ENCODE measurements at regions not wholly inside any gene's neighbourhood (a gene's known extent, or its start where the extent isn't known, plus 50 kb on each side); places are given as distances from the start of the nearest gene placed in this dataset.

DNA sequence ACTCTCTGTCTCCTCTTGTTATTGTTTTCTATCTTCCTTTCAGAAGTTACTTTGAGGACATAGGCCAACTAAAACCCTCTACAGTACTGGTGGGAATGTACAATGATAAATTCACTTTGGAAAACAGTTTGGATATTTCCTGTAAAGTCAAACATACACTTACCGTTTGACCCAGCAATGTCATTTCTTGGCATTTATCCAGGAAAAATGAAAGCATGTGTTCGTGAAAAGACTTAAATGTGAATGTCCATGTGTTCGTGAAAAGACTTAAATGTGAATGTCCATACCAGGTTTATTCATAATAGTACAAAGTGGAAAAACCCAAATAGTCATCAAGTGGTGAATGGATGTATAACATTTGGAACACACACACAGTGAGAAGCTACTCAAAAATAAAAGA, 361.5 kb upstream of the DPH6 start:
- H3K4me3 ChIP-seq (ENCODE audit: low read depth, low read length), result no peak overlapping the region
- no peaks in the 10 kb centered on the region for H3K9me3 ChIP-seq (ENCODE audit: severe bottlenecking)
- no peak overlapping the region for H3K27ac ChIP-seq
- no peak for TF ChIP-seq CTCF (IDR thresholded peaks at IDR 0.05; ENCODE audit: low read depth, low read length)
- no peaks in the 10 kb centered on the region for H3K36me3 ChIP-seq
- H3K27me3 ChIP-seq (ENCODE audit: insufficient read depth, low read depth, severe bottlenecking), result no peaks in the 10 kb centered on the region
- DNase-seq, result no peak

- no peak for DNase-seq
- no peak for TF ChIP-seq CTCF (IDR thresholded peaks at IDR 0.05; ENCODE audit: low read depth, low read length)
- Histone ChIP-seq H3K4me3 (ENCODE audit: low read depth, low read length) (no peak overlapping the region), H3K36me3 (no peaks in the 10 kb centered on the region), H3K27ac (no peak overlapping the region), H3K27me3 (ENCODE audit: insufficient read depth, low read depth, severe bottlenecking) (no peaks in the 10 kb centered on the region), H3K9me3 (ENCODE audit: severe bottlenecking) (no peaks in the 10 kb centered on the region)
These were observed 363.4 kb upstream of the DPH6 start for GRCh38 chr15:35909414-35909813.

GRCh38 chr15:35910227-35910626, 364.3 kb upstream of the DPH6 start:
- TF ChIP-seq CTCF (IDR thresholded peaks at IDR 0.05; ENCODE audit: low read depth, low read length), result no peak
- DNase-seq, result no peak
- Histone ChIP-seq H3K36me3 (no peaks in the 10 kb centered on the region), H3K9me3 (ENCODE audit: severe bottlenecking) (peaks cover 3% of the 10 kb centered on the region), H3K27ac (no peak overlapping the region), H3K27me3 (ENCODE audit: insufficient read depth, low read depth, severe bottlenecking) (no peaks in the 10 kb centered on the region), H3K4me3 (ENCODE audit: low read depth, low read length) (no peak overlapping the region)

DNA sequence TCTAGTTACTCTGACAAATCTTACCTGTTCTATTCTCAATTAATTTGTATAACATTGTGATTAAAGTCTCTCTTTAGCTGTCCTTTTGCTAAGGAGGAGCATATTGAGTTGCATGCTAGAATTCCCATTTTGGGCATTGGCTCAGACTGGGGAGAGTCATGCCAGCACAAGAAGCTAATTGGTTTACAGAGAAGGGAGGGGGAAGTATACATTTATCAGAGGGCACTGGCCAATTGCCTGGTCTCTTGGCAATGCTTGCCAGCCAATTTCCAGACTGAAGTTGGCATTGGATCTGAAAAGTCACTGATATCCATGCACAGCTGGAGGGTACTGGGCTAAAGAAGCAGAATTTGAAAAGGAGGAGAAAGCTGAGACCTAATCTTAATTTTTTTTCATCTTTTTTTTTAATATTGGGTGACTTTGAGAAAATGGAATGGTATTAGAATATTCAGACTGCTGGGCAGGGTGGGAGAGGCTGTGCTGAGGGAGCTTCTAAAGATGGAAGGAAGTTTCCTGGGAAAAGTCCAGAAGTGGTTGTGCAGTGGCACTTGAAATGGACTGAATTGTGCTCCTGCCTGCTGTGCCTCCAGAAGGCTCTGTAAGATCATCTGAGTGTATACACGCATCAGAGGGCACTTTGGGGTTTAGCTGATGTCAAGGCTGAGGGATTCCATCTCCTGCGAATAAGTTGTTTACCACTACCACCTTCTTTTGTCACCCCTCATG, 365.2 kb upstream of the DPH6 start:
- no peaks in the 10 kb centered on the region for H3K27me3 ChIP-seq (ENCODE audit: insufficient read depth, low read depth, severe bottlenecking)
- no peak overlapping the region for H3K4me3 ChIP-seq (ENCODE audit: low read depth, low read length)
- H3K27ac ChIP-seq, result no peak overlapping the region
- peaks cover 3% of the 10 kb centered on the region for H3K9me3 ChIP-seq (ENCODE audit: severe bottlenecking)
- no peak for DNase-seq
- TF ChIP-seq CTCF (IDR thresholded peaks at IDR 0.05; ENCODE audit: low read depth, low read length), result no peak
- no peaks in the 10 kb centered on the region for H3K36me3 ChIP-seq

DNA sequence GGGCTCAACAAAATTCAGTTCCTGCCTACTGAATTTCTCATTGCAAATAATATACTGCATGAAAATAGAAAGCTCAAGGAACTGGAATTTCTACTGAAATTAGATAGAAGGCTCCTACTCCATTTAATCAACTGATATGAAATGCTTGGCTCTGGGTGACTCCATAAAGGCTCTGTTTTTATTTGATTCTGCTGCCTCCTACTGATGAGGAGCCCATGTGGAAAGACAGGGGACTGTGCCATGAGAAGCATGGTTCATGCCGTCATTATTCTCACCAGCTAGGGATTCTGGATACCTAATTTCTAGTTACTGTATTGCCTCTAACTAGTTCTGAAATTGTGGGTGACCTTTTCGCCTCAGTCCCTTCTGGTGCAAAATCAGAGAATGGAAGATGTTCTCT, 366.2 kb upstream of the DPH6 start:
- Histone ChIP-seq H3K27ac (no peak overlapping the region), H3K36me3 (no peaks in the 10 kb centered on the region), H3K9me3 (ENCODE audit: severe bottlenecking) (peaks cover 3% of the 10 kb centered on the region), H3K4me3 (ENCODE audit: low read depth, low read length) (no peak overlapping the region), H3K27me3 (ENCODE audit: insufficient read depth, low read depth, severe bottlenecking) (no peaks in the 10 kb centered on the region)
- TF ChIP-seq CTCF (IDR thresholded peaks at IDR 0.05; ENCODE audit: low read depth, low read length), result 0 out of 2 replicates have a peak, but pooled peaks have one; percentile 8
- no peak for DNase-seq

- no peak for TF ChIP-seq CTCF (IDR thresholded peaks at IDR 0.05; ENCODE audit: low read depth, low read length)
- H3K27ac ChIP-seq, result no peak overlapping the region
- no peak overlapping the region for H3K4me3 ChIP-seq (ENCODE audit: low read depth, low read length)
- no peaks in the 10 kb centered on the region for H3K27me3 ChIP-seq (ENCODE audit: insufficient read depth, low read depth, severe bottlenecking)
- no peaks in the 10 kb centered on the region for H3K36me3 ChIP-seq
- peaks cover 5% of the 10 kb centered on the region for H3K9me3 ChIP-seq (ENCODE audit: severe bottlenecking)
- no peak for DNase-seq
These were observed 368.6 kb upstream of the DPH6 start for GRCh38 chr15:35914573-35914972.
